ENCODE measurements at regions not wholly inside any gene's neighbourhood (a gene's known extent, or its start where the extent isn't known, plus 50 kb on each side); places are given as distances from the start of the nearest gene placed in this dataset.

DNA sequence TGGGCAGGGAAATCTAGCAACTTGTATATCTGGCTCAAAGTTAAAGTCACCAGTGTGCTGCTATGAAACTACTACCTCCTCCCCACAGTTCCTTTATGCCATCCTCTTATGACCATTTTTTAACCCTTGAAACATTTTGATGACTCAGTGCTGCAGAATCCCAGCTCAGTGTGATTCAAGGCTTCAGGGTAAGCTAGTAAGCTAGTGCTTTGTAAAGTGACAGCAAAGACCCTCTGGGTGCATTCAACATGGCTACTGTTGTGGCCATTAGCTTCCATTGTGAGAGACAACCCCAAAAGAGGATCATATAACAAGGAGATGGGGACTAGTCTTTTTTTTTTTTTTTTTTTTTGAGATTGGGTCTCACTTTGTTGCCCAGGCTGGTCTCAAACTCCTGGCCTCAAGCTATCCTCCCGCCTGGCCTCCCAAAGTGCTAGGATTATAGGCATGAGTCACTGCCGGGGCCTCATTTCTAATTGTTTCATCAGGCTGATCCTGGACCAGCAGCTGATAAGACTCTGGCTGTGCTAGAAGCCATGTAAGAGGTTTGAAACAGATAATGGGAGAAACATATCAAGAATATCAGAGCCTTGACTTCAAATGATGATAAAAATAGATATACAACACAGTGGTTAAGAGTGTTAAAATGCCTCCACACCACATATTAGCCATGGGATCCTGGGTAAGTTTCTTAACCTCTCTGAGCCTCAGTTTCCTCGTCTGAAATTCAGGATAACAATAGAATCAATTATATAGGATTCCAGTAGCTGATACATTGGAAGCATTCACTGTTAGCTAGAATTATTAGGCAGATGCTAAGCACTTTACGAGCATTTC, 65.7 kb upstream of the RTN4 start:
- FAIRE-seq = no peak

DNA sequence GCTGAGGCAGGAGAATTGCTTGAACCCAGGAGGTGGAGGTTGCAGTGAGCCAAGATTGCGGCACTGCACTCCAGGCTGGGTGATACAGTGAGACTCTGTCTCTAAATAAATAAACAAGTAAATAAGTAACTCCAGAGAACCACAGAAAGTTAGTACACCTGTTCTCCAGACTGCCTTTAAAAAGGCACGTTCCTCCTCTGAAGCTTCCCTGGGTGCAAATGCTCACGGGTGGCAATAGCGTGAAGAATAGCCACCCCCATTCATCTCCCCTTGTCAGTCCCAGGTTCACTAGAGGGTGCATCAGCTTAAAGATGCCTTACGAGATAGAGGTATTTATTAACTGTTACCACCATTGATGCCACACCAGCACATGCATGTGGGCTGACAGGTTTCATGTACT, 64.3 kb upstream of the RTN4 start:
- DNase-seq (ENCODE audit: insufficient read length, low spot score) (no peak), FAIRE-seq (no peak)
- TF ChIP-seq, protein P1, sequence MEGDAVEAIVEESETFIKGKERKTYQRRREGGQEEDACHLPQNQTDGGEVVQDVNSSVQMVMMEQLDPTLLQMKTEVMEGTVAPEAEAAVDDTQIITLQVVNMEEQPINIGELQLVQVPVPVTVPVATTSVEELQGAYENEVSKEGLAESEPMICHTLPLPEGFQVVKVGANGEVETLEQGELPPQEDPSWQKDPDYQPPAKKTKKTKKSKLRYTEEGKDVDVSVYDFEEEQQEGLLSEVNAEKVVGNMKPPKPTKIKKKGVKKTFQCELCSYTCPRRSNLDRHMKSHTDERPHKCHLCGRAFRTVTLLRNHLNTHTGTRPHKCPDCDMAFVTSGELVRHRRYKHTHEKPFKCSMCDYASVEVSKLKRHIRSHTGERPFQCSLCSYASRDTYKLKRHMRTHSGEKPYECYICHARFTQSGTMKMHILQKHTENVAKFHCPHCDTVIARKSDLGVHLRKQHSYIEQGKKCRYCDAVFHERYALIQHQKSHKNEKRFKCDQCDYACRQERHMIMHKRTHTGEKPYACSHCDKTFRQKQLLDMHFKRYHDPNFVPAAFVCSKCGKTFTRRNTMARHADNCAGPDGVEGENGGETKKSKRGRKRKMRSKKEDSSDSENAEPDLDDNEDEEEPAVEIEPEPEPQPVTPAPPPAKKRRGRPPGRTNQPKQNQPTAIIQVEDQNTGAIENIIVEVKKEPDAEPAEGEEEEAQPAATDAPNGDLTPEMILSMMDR (IDR thresholded peaks at IDR 0.05; ENCODE audit: insufficient read depth, missing control alignments) = no peak

More for the DNA sequence above, 65.7 kb upstream of the RTN4 start:
- TF ChIP-seq, protein P1 (IDR thresholded peaks at IDR 0.05; ENCODE audit: insufficient read depth, missing control alignments) = no peak
- no peak for DNase-seq (ENCODE audit: insufficient read length, low spot score)

DNA sequence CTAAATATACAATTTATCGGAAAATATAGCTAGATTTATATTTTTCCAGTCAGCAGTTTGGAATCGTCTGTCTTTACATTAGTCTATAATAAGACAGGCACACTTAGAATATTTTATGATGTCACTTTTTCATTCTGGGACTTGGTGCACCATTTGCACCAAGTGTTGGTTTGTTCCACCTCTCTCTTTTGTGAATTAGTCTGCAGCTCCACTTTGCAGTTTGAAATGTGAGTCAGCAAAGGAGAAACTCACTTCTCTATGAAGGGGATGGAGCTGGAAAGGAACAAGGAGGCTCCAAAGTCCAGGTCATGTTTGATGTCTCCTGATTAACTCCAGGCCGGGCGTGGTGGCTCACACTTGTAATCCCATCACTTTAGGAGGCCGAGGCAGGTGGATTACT, 63.8 kb upstream of the RTN4 start:
- FAIRE-seq (no peak), DNase-seq (ENCODE audit: insufficient read length, low spot score) (no peak)
- TF ChIP-seq, protein P1 (IDR thresholded peaks at IDR 0.05; ENCODE audit: insufficient read depth, missing control alignments) = no peak

DNA sequence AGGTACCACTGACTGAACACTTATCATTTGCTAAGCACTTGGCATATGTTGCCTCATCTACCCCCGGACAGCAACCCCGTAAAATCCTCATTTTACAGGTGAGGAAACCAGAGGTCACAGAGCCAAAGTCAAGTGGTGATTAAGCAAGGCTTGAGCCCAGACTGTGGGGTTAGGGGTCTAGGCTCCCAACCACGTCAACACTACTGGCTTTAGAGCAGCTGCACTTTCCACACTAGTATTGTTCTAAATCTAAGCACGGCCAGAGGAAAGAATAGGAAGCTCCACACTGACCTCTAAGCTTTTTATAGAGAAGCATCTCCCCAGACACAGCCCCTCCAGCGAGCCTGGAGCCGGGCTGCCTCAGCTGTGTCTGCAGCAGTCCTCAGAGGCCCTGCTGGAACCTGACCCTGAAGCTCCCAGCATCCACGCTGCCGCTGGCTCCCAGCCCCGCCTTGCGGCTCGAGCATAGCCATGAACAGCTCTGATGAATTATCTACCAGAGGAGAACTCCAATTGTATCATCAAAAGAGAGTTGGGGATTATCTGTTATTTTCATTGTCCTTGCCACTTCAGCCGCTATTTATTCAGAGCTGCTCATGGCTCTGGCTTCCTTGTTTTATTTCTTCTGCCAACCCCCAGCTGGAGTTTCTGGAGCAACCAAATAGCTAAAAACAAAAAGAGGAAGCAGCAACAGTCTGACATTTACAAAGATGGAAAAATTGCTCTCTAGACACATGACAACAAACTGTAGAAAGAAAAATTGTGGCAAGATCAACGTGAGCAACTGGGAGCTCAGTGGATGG, 62.2 kb upstream of the RTN4 start:
- DNase-seq (ENCODE audit: insufficient read length, low spot score) (no peak), FAIRE-seq (no peak)
- TF ChIP-seq, protein P1 (IDR thresholded peaks at IDR 0.05; ENCODE audit: insufficient read depth, missing control alignments) = no peak

DNA sequence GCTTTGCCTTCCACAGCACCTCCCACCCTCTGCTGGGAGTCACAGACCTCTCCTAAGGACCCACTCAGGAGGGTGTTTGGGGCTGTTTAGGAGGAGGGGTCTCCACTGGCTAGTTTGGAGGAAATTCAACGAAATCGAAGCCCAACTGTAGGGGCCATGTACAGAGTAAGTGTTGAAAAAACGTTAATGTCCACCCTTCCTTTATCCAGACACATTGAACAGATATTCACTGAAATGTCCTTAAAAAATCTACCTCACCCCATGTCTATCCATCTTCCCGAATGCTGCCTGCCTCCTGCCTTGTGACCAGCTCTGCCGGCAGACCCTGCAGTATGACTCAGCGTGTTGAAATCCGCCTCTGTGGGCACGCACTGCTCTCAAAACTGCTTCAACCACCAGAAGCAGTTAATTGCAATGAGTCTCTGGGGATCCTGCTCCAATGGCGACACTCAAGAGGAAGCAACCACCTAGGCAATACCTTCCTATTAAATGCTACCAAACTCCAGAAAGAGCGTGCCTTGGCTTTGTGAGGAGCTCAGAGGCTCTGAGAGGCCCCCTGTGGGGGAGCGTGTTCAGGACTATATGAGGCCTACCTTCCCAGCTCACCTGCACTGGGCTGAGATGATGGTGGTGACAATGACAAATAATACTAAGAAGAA, 61.4 kb upstream of the RTN4 start:
- FAIRE-seq (no peak), DNase-seq (ENCODE audit: insufficient read length, low spot score) (no peak)
- TF ChIP-seq, protein P1 (IDR thresholded peaks at IDR 0.05; ENCODE audit: insufficient read depth, missing control alignments) = no peak

DNA sequence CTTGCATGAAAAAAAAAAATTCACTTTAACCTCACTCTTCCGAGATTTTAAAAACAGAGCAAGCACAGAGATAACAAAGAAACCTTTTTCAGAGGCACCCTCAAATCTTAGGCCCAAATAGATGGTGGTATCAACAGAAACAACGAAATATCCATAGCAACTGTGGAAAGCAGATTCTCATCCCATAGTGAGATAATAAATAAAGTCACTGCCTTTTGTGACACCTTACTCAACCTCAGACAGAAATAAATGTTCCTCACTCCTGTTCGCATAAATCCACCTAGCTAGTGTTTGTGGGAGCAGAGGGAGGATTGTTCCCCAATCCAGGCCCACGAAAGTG, 60.9 kb upstream of the RTN4 start:
- FAIRE-seq (no peak), DNase-seq (ENCODE audit: insufficient read length, low spot score) (no peak)
- TF ChIP-seq, protein P1 (IDR thresholded peaks at IDR 0.05; ENCODE audit: insufficient read depth, missing control alignments) = no peak

All from D721Med (cell line).